Esophagus muscularis mucosa (tissue), 4 donors: ENCODE measurements at regions not wholly inside any gene's neighbourhood (a gene's known extent, or its start where the extent isn't known, plus 50 kb on each side); places are given as distances from the start of the nearest gene placed in this dataset.

Experiments used
- EP300 ChIP-seq: sonication (generic); formaldehyde crosslinking; IDR thresholded peaks from one replicate; pipeline ENCODE4 v1.6.1; 2017; ENCODE audit warnings: antibody characterized with exemption
- POLR2A ChIP-seq: fragments of 450-650 bp; IDR thresholded peaks from one replicate; pipeline ENCODE4 v1.6.1; 2017; ENCODE audit warnings: antibody characterized with exemption, moderate library complexity, mild to moderate bottlenecking, low read depth
- POLR2AphosphoS5 ChIP-seq, 2 donors: sonication (generic); formaldehyde crosslinking; IDR thresholded peaks; one replicate each; pipeline ENCODE4 v1.6.1; 2017; ENCODE audit warnings: antibody characterized with exemption in 2 of 2
- TF ChIP-seq, protein P1 (sequence below), 3 experiments: fragments of 200-600 bp in 2 of 3; fragments of 450-650 bp in 1 of 3; sonication (generic) in 2 of 3; IDR thresholded peaks; one replicate each; pipeline ENCODE4 v1.5.1; 2017 to 2019; ENCODE audit warnings: antibody characterized with exemption in 3 of 3, mild to moderate bottlenecking in 2 of 3, moderate library complexity in 1 of 3

DNA sequence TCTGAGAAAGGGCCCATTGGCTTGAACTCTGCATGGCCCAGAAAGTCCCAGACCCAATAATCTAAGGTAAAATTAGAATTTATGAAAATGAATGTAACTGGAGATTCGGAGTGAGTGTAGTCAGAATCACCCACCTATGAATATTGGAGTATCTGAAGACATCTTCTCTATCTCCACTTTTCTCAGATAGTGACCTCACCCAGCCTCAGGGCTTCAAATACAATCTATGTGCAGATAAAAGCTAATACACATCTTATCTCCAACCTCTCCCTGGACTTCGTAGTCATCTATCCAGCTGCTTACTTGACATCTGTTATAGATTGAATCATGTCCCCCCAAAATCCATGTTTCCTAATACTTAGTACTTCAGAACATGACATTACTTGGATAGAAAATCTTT is 263.2 kb downstream of the RAD51AP2 start:
- TF ChIP-seq, protein P1, sequence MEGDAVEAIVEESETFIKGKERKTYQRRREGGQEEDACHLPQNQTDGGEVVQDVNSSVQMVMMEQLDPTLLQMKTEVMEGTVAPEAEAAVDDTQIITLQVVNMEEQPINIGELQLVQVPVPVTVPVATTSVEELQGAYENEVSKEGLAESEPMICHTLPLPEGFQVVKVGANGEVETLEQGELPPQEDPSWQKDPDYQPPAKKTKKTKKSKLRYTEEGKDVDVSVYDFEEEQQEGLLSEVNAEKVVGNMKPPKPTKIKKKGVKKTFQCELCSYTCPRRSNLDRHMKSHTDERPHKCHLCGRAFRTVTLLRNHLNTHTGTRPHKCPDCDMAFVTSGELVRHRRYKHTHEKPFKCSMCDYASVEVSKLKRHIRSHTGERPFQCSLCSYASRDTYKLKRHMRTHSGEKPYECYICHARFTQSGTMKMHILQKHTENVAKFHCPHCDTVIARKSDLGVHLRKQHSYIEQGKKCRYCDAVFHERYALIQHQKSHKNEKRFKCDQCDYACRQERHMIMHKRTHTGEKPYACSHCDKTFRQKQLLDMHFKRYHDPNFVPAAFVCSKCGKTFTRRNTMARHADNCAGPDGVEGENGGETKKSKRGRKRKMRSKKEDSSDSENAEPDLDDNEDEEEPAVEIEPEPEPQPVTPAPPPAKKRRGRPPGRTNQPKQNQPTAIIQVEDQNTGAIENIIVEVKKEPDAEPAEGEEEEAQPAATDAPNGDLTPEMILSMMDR (IDR thresholded peaks at IDR 0.05), result no peak
- TF ChIP-seq POLR2AphosphoS5 (IDR thresholded peaks at IDR 0.05) (no peak), POLR2A (no peak), EP300 (no peak)
